HG03521 (cell line): ENCODE measurements at regions not wholly inside any gene's neighbourhood (a gene's known extent, or its start where the extent isn't known, plus 50 kb on each side); places are given as distances from the start of the nearest gene placed in this dataset.
"Not testable (repeated sequence)": the region's sequence is repeated elsewhere in the genome, so short reads cannot be mapped to it uniquely, and the experiment has no call there.

Experiments used
- ATAC-seq: cut with Tn5 transposase; IDR thresholded peaks from one replicate; pipeline ENCODE4 v1.9.1; 2021; ENCODE audit warnings: mild to moderate bottlenecking, moderate library complexity; ENCODE audit not compliant: unreplicated experiment

- ATAC-seq: no peak
Measured at GRCh38 chr5:165405340-165405739, 1899.9 kb downstream of the MAT2B start.

- ATAC-seq: no peak
Measured at GRCh38 chr5:165407352-165407751, 1901.9 kb downstream of the MAT2B start.

- no peak for ATAC-seq
Measured at GRCh38 chr5:165410476-165410875, 1905.1 kb downstream of the MAT2B start.

GRCh38 chr5:165411532-165411931 lies 1906.1 kb downstream of the MAT2B start:
- ATAC-seq: not testable (repeated sequence)

- ATAC-seq: no peak
Measured at GRCh38 chr5:165420493-165420892, 1915.1 kb downstream of the MAT2B start.

- no peak for ATAC-seq
Measured at GRCh38 chr5:165423697-165424299, 1918.4 kb downstream of the MAT2B start.

- no peak for ATAC-seq
Measured at GRCh38 chr5:165425594-165425993, 1920.2 kb downstream of the MAT2B start.

- ATAC-seq: no peak
Measured at GRCh38 chr5:165448753-165449152, 1943.3 kb downstream of the MAT2B start.

GRCh38 chr5:165457859-165458481 lies 1952.6 kb downstream of the MAT2B start:
- ATAC-seq: no peak

GRCh38 chr5:165459232-165459631 lies 1953.8 kb downstream of the MAT2B start:
- ATAC-seq: no peak

- no peak for ATAC-seq
Measured at GRCh38 chr5:165460911-165461310, 1955.5 kb downstream of the MAT2B start.

GRCh38 chr5:165477546-165477945 lies 1972.1 kb downstream of the MAT2B start:
- no peak for ATAC-seq

- ATAC-seq: no peak
Measured at GRCh38 chr5:165495829-165496380, 1990.5 kb downstream of the MAT2B start.

GRCh38 chr5:165497707-165498106 lies 1992.3 kb downstream of the MAT2B start:
- no peak for ATAC-seq

- no peak for ATAC-seq
Measured at GRCh38 chr5:165502893-165503691, 1997.7 kb downstream of the MAT2B start.

GRCh38 chr5:165504674-165505073 lies 1999.3 kb downstream of the MAT2B start:
- no peak for ATAC-seq

- ATAC-seq: no peak
Measured at GRCh38 chr5:165508286-165508685, 2002.9 kb downstream of the MAT2B start.

- ATAC-seq: no peak
Measured at GRCh38 chr5:165508861-165509260, 2003.4 kb downstream of the MAT2B start.

GRCh38 chr5:165521816-165522610 lies 2016.6 kb downstream of the MAT2B start:
- no peak for ATAC-seq

- ATAC-seq: no peak
Measured at GRCh38 chr5:165525271-165525670, 2019.9 kb downstream of the MAT2B start.

GRCh38 chr5:165526357-165526756 lies 2020.9 kb downstream of the MAT2B start:
- ATAC-seq: no peak
